Right cardiac atrium (tissue), 5 donors: ENCODE measurements at regions not wholly inside any gene's neighbourhood (a gene's known extent, or its start where the extent isn't known, plus 50 kb on each side); places are given as distances from the start of the nearest gene placed in this dataset.

ENCODE experiments used
- ATAC-seq, 2 donors: fragments of 200-7000 bp; cut with Tn5 transposase; one replicate each; pipeline versions ENCODE4 v1.8.0 to v1.9.1; 2020; ENCODE audit warnings: moderate library complexity in 2 of 2, mild to moderate bottlenecking in 1 of 2
- DNase-seq, 3 donors: peaks; one replicate each; pipeline ENCODE4 v3.0.0-alpha.2; 2020
- H3K27ac ChIP-seq: one replicate; pipeline ENCODE4 v1.5.1; 2013; ENCODE audit warnings: mild to moderate bottlenecking, low read length, control low read depth, moderate library complexity
- H3K27me3 ChIP-seq: one replicate; pipeline ENCODE4 v1.6.1; 2013; ENCODE audit not compliant: control insufficient read depth, insufficient read depth
- H3K4me1 ChIP-seq: one replicate; pipeline ENCODE4 v1.6.1; 2013; ENCODE audit warnings: low read length; ENCODE audit not compliant: control insufficient read depth, insufficient read depth
- H3K4me3 ChIP-seq: one replicate; pipeline ENCODE4 v1.5.1; 2013; ENCODE audit warnings: low read length, control low read depth
- H3K9me3 ChIP-seq: one replicate; pipeline ENCODE4 v1.6.1; 2013; ENCODE audit warnings: low read length; ENCODE audit not compliant: control insufficient read depth
- WGBS: extraction: QIAGEN DNeasy Blood & Tissue Kit; methylation state at CpG from one replicate; pipeline ENCODE4 v1.1.7; 2013; 5-methylcytosine and 5-hydroxymethylcytosine counted together
- intact Hi-C, 4 donors: fragments of 100-400 bp; cut with DNase I; formaldehyde crosslinking; loops; one replicate each; pipeline versions ENCODE4 v1.11.0 to v1.14.0; 2022 to 2023
- donor health status: healthy with polysubstance abuse.
- donor health status: DM: no; HTN: yes; CAD: no.
- donor health status: DM: no; HTN: no; CAD: no.
- donor health status: DM: no; HTN: yes; CAD: no; lungs with severe emphysema.
- donor health status: DM: yes; HTN: yes; CAD: no.

- 87% methylated on average over 3 of the region's 3 CpGs for WGBS
- no peak overlapping the region for H3K4me3 ChIP-seq
- H3K27me3 ChIP-seq = no peaks in the 10 kb centered on the region
- no peaks in the 10 kb centered on the region for H3K9me3 ChIP-seq
- intact Hi-C loops = no loop called here
- DNase-seq (no peak), ATAC-seq (no peak)
- no peak overlapping the region for H3K27ac ChIP-seq
- no peaks in the 10 kb centered on the region for H3K4me1 ChIP-seq
Measured at GRCh38 chr4:111685205-111685604, 460.0 kb upstream of the FAM241A start.

GRCh38 chr4:111689214-111689613 lies 456.0 kb upstream of the FAM241A start:
- no peak overlapping the region for H3K27ac ChIP-seq
- intact Hi-C loops = no loop called here
- ATAC-seq = peak; percentile 68 to 84
- H3K4me3 ChIP-seq = no peak overlapping the region
- DNase-seq = no peak
- no peaks in the 10 kb centered on the region for H3K27me3 ChIP-seq
- no peaks in the 10 kb centered on the region for H3K9me3 ChIP-seq
- no peaks in the 10 kb centered on the region for H3K4me1 ChIP-seq

GRCh38 chr4:111689731-111690130 lies 455.5 kb upstream of the FAM241A start:
- no peak overlapping the region for H3K4me3 ChIP-seq
- H3K27me3 ChIP-seq = no peaks in the 10 kb centered on the region
- 66% methylated on average over 1 of the region's 1 CpG for WGBS
- ATAC-seq (no peak), DNase-seq (no peak)
- H3K4me1 ChIP-seq = no peaks in the 10 kb centered on the region
- intact Hi-C loops = no loop called here
- no peaks in the 10 kb centered on the region for H3K9me3 ChIP-seq
- no peak overlapping the region for H3K27ac ChIP-seq

- 52% methylated on average over 2 of the region's 2 CpGs for WGBS
- Histone ChIP-seq H3K4me1 (no peaks in the 10 kb centered on the region), H3K27ac (no peak overlapping the region), H3K4me3 (no peak overlapping the region), H3K9me3 (no peaks in the 10 kb centered on the region), H3K27me3 (no peaks in the 10 kb centered on the region)
- DNase-seq = no peak
- no peak for ATAC-seq
- intact Hi-C loops = no loop called here
Measured at GRCh38 chr4:111693758-111694157, 451.5 kb upstream of the FAM241A start.

- H3K27me3 ChIP-seq = no peaks in the 10 kb centered on the region
- no peak overlapping the region for H3K4me3 ChIP-seq
- H3K9me3 ChIP-seq = no peaks in the 10 kb centered on the region
- no peaks in the 10 kb centered on the region for H3K4me1 ChIP-seq
- intact Hi-C loops = no loop called here
- WGBS = 78% methylated on average over 2 of the region's 2 CpGs
- no peak for DNase-seq
- H3K27ac ChIP-seq = no peak overlapping the region
- ATAC-seq = no peak
Measured at GRCh38 chr4:111695677-111696076, 449.6 kb upstream of the FAM241A start.

- H3K4me3 ChIP-seq = no peak overlapping the region
- WGBS = 50% methylated on average over 2 of the region's 2 CpGs
- H3K27ac ChIP-seq = no peak overlapping the region
- H3K9me3 ChIP-seq = no peaks in the 10 kb centered on the region
- no peaks in the 10 kb centered on the region for H3K4me1 ChIP-seq
- intact Hi-C loops = no loop called here
- no peak for DNase-seq
- ATAC-seq = no peak
- no peaks in the 10 kb centered on the region for H3K27me3 ChIP-seq
Measured at GRCh38 chr4:111696505-111696904, 448.7 kb upstream of the FAM241A start.

- DNase-seq (no peak), ATAC-seq (no peak)
- intact Hi-C loops = no loop called here
- Histone ChIP-seq H3K4me3 (no peak overlapping the region), H3K27me3 (no peaks in the 10 kb centered on the region), H3K9me3 (no peaks in the 10 kb centered on the region), H3K4me1 (no peaks in the 10 kb centered on the region), H3K27ac (no peak overlapping the region)
- 56% methylated on average over 2 of the region's 2 CpGs for WGBS
Measured at GRCh38 chr4:111697176-111697942, 447.9 kb upstream of the FAM241A start.

GRCh38 chr4:111698361-111698760 lies 446.9 kb upstream of the FAM241A start:
- intact Hi-C loops = no loop called here
- no peaks in the 10 kb centered on the region for H3K9me3 ChIP-seq
- DNase-seq (no peak), ATAC-seq (no peak)
- no peaks in the 10 kb centered on the region for H3K27me3 ChIP-seq
- H3K4me1 ChIP-seq = no peaks in the 10 kb centered on the region
- no peak overlapping the region for H3K27ac ChIP-seq
- no peak overlapping the region for H3K4me3 ChIP-seq

- DNase-seq (no peak), ATAC-seq (no peak)
- Histone ChIP-seq H3K27ac (no peak overlapping the region), H3K9me3 (no peaks in the 10 kb centered on the region), H3K4me1 (no peaks in the 10 kb centered on the region), H3K4me3 (no peak overlapping the region), H3K27me3 (no peaks in the 10 kb centered on the region)
- intact Hi-C loops = no loop called here
Measured at GRCh38 chr4:111699165-111699564, 446.1 kb upstream of the FAM241A start.

- no peak for DNase-seq
- intact Hi-C loops = no loop called here
Measured at GRCh38 chr4:111701102-111701501, 444.2 kb upstream of the FAM241A start.

GRCh38 chr4:111707491-111707890 lies 437.8 kb upstream of the FAM241A start:
- DNase-seq (no peak), ATAC-seq (no peak)
- Histone ChIP-seq H3K27ac (no peak overlapping the region), H3K9me3 (no peaks in the 10 kb centered on the region), H3K4me3 (no peak overlapping the region), H3K27me3 (no peaks in the 10 kb centered on the region), H3K4me1 (no peaks in the 10 kb centered on the region)
- intact Hi-C loops = no loop called here

More at GRCh38 chr4:111701102-111701501, 444.2 kb upstream of the FAM241A start:
- no peaks in the 10 kb centered on the region for H3K9me3 ChIP-seq
- H3K27ac ChIP-seq = no peak overlapping the region
- H3K4me3 ChIP-seq = no peak overlapping the region
- H3K4me1 ChIP-seq = no peaks in the 10 kb centered on the region
- WGBS = 78% methylated on average over 3 of the region's 3 CpGs
- H3K27me3 ChIP-seq = no peaks in the 10 kb centered on the region
- no peak for ATAC-seq

GRCh38 chr4:111712093-111712677 lies 433.1 kb upstream of the FAM241A start:
- Histone ChIP-seq H3K9me3 (no peaks in the 10 kb centered on the region), H3K27me3 (no peaks in the 10 kb centered on the region), H3K4me1 (no peaks in the 10 kb centered on the region), H3K4me3 (no peak overlapping the region), H3K27ac (no peak overlapping the region)
- ATAC-seq (no peak), DNase-seq (no peak)
- intact Hi-C loops = no loop called here
- WGBS = 58% methylated on average over 3 of the region's 3 CpGs
